Fibroblast of skin of scalp (primary cell): ENCODE measurements at regions not wholly inside any gene's neighbourhood (a gene's known extent, or its start where the extent isn't known, plus 50 kb on each side); places are given as distances from the start of the nearest gene placed in this dataset.

Experiments used
- DNase-seq: peaks from one replicate; pipeline ENCODE4 v3.0.0-alpha.2; 2013

- no peak for DNase-seq
Measured at GRCh38 chr11:37718431-37718999, 1120.5 kb upstream of the RAG2 start.

- DNase-seq, result peak; percentile 14
Measured at GRCh38 chr11:37712251-37712650, 1114.2 kb upstream of the RAG2 start.

- peak; percentile 11 for DNase-seq
Measured at GRCh38 chr11:37710031-37710430, 1112.0 kb upstream of the RAG2 start.

GRCh38 chr11:37704791-37705190 lies 1106.8 kb upstream of the RAG2 start:
- DNase-seq, result no peak

- no peak for DNase-seq
Measured at GRCh38 chr11:37699644-37700043, 1101.6 kb upstream of the RAG2 start.

GRCh38 chr11:37695283-37695682 lies 1097.2 kb upstream of the RAG2 start:
- DNase-seq, result no peak

- peak; percentile 45 for DNase-seq
Measured at GRCh38 chr11:37689951-37690350, 1091.9 kb upstream of the RAG2 start.

GRCh38 chr11:37688456-37688855 lies 1090.4 kb upstream of the RAG2 start:
- DNase-seq, result no peak

GRCh38 chr11:37687130-37687529 lies 1089.1 kb upstream of the RAG2 start:
- no peak for DNase-seq

- peak; percentile 79 for DNase-seq
Measured at GRCh38 chr11:37671321-37671720, 1073.3 kb upstream of the RAG2 start.

GRCh38 chr11:37666960-37667359 lies 1068.9 kb upstream of the RAG2 start:
- DNase-seq, result no peak

- peak; percentile 25 for DNase-seq
Measured at GRCh38 chr11:37657645-37658044, 1059.6 kb upstream of the RAG2 start.

- DNase-seq, result no peak
Measured at GRCh38 chr11:37647767-37648166, 1049.7 kb upstream of the RAG2 start.

- DNase-seq, result no peak
Measured at GRCh38 chr11:37643968-37644367, 1045.9 kb upstream of the RAG2 start.

GRCh38 chr11:37642296-37642695 lies 1044.3 kb upstream of the RAG2 start:
- DNase-seq, result no peak

- DNase-seq, result no peak
Measured at GRCh38 chr11:37632748-37633147, 1034.7 kb upstream of the RAG2 start.

- no peak for DNase-seq
Measured at GRCh38 chr11:37630866-37631265, 1032.8 kb upstream of the RAG2 start.

- DNase-seq, result no peak
Measured at GRCh38 chr11:37623778-37624177, 1025.7 kb upstream of the RAG2 start.

GRCh38 chr11:37621662-37622061 lies 1023.6 kb upstream of the RAG2 start:
- DNase-seq, result no peak

GRCh38 chr11:37616291-37616690 lies 1018.3 kb upstream of the RAG2 start:
- no peak for DNase-seq

- no peak for DNase-seq
Measured at GRCh38 chr11:37613031-37613430, 1015.0 kb upstream of the RAG2 start.

- no peak for DNase-seq
Measured at GRCh38 chr11:37612146-37612545, 1014.1 kb upstream of the RAG2 start.

GRCh38 chr11:37605229-37605628 lies 1007.2 kb upstream of the RAG2 start:
- DNase-seq, result no peak

- DNase-seq, result no peak
Measured at GRCh38 chr11:37598381-37598780, 1000.3 kb upstream of the RAG2 start.

GRCh38 chr11:37597776-37598175 lies 999.7 kb upstream of the RAG2 start:
- DNase-seq, result no peak
